ENCODE measurements at regions not wholly inside any gene's neighbourhood (a gene's known extent, or its start where the extent isn't known, plus 50 kb on each side); places are given as distances from the start of the nearest gene placed in this dataset.

DNA sequence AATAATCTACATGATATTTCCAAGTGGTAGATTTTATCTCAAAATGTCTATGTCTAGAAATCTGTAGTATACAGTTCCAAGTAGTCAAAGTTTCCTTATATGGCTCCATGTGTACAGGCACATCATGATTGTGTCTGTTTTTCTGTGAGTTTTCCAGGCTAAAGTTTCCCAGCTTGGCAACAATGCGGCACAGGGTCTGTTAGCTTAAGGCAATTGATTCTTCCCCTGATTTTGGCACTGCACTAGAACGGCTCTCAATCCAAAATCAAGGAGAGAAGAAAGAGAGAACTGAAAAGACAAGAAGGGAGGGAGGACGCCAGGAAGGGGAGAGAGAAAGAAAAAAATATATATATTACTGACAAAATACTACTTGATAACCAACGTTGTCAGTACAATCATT lies 193.9 kb upstream of the SNX7 start:
- FAIRE-seq (no peak), DNase-seq (ENCODE audit: low read depth, low spot score) (no peak), ATAC-seq (no peak)
- ChIA-PET CTCF (interaction anchor here (0.6 to 1.8 kb wide), 9 partner anchors 8 to 1329 kb away, joined by 3 to 17 read pairs (median 3); no protein-coding TSS in a partner anchor), SMC1A (ENCODE audit: uncharacterized antibody, unreplicated experiment) (interaction anchor here (1.2 to 1.8 kb wide), 3 partner anchors 16 to 416 kb away, joined by 3 to 5 read pairs (median 4); no protein-coding TSS in a partner anchor), RAD21 (ENCODE audit: unreplicated experiment) (no interaction called here), POLR2A (no interaction called here)
- intact Hi-C loops (cut with micrococcal nuclease; ENCODE audit: unreplicated experiment) = loop anchor here (5.0 to 10.0 kb wide), 2 partner anchors 643 to 1500 kb away; no protein-coding TSS in a partner anchor
- WGBS (ENCODE audit: insufficient coverage, insufficient replicate concordance, low lambda C conversion rate, missing lambda C conversion rate) = 17% methylated on average over 4 of the region's 4 CpGs
- H3K4me2 ChIP-seq (ENCODE audit: control insufficient read depth, insufficient read depth) = no peak overlapping the region
- no peak overlapping the region for H3K27ac ChIP-seq (ENCODE audit: control insufficient read depth, insufficient read depth)
- in situ Hi-C loops (cut with MboI) = no loop called here
- no peaks in the 10 kb centered on the region for H3K79me2 ChIP-seq (ENCODE audit: control insufficient read depth, insufficient read depth, low read length)
- H3K27me3 ChIP-seq (replicated peaks in 1 of 2; ENCODE audit: control insufficient read depth in 2 of 2, insufficient read depth in 2 of 2, low read length in 1 of 2) = no peaks in the 10 kb centered on the region
- H2AFZ ChIP-seq (ENCODE audit: control insufficient read depth, low read depth, low read length) = no peak overlapping the region
- H3K4me3 ChIP-seq = no peak overlapping the region
- H3K4me1 ChIP-seq (ENCODE audit: control insufficient read depth, insufficient read depth, low read length) = no peaks in the 10 kb centered on the region
- BruUV-seq (replicated peaks) = no TSS peak
- no peak overlapping the region for H3K9ac ChIP-seq (ENCODE audit: control insufficient read depth, insufficient read depth, low read length)
- no peaks in the 10 kb centered on the region for H3K36me3 ChIP-seq (ENCODE audit: control insufficient read depth in 2 of 2, insufficient read depth in 2 of 2, low read length in 1 of 2)
- TF ChIP-seq, protein P1, sequence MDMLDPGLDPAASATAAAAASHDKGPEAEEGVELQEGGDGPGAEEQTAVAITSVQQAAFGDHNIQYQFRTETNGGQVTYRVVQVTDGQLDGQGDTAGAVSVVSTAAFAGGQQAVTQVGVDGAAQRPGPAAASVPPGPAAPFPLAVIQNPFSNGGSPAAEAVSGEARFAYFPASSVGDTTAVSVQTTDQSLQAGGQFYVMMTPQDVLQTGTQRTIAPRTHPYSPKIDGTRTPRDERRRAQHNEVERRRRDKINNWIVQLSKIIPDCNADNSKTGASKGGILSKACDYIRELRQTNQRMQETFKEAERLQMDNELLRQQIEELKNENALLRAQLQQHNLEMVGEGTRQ (IDR thresholded peaks at IDR 0.05; ENCODE audit: borderline replicate concordance, low read depth, low read length) = no peak
- TF ChIP-seq BRCA1 (IDR thresholded peaks at IDR 0.05; ENCODE audit: low read depth, low read length) (no peak), SREBF2 (IDR thresholded peaks at IDR 0.05; ENCODE audit: low read length) (no peak), MTA3 (IDR thresholded peaks at IDR 0.05; ENCODE audit: borderline replicate concordance, low read length) (no peak), ZBTB33 (IDR thresholded peaks at IDR 0.05) (no peak), PBX3 (IDR thresholded peaks at IDR 0.05; ENCODE audit: insufficient replicate concordance, low read depth, low read length) (no peak), SUPT20H (IDR thresholded peaks at IDR 0.05; ENCODE audit: borderline replicate concordance, control insufficient read depth, low read depth, low read length) (no peak), ELK1 (IDR thresholded peaks at IDR 0.05; ENCODE audit: low read depth, low read length) (no peak), STAT1 (conservative IDR thresholded peaks at IDR 0.05) (no peak), GATAD2B (conservative IDR thresholded peaks at IDR 0.05; ENCODE audit: low read depth) (no peak), NRF1 (conservative IDR thresholded peaks at IDR 0.05; ENCODE audit: low read depth, low read length) (no peak)
- no peaks in the 10 kb centered on the region for H3K9me3 ChIP-seq (replicated peaks; ENCODE audit: control insufficient read depth, insufficient read depth, low read length)
- H4K20me1 ChIP-seq (ENCODE audit: control insufficient read depth, insufficient read depth) = no peaks in the 10 kb centered on the region

Measured in GM12878 (cell line).